HT-29 (cell line): ENCODE measurements at regions not wholly inside any gene's neighbourhood (a gene's known extent, or its start where the extent isn't known, plus 50 kb on each side); places are given as distances from the start of the nearest gene placed in this dataset.

Source experiments
- DNase-seq: peaks from one replicate; pipeline ENCODE4 v3.0.0-alpha.2; 2015; ENCODE audit warnings: low spot score

DNA sequence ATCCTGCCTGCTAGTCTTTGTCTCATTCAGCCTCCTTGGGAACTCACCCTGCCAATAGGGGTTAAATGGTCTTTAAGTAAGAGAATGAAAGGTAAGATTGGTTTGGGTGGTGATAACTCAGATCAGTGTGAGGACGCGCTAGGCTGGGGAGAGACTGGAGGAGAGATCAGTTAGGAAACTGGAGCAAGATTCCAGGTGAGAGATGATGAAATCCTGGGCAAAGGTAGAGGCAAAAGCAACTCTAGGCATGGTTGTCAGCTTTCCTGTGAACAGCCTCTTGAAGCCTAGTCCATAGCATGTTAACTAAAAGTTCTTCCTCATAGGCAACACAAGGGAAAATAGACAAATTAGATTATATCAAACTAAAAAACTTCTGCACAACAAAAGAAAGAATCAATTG lies 145.2 kb upstream of the ANKRD28 start:
- no peak for DNase-seq

DNA sequence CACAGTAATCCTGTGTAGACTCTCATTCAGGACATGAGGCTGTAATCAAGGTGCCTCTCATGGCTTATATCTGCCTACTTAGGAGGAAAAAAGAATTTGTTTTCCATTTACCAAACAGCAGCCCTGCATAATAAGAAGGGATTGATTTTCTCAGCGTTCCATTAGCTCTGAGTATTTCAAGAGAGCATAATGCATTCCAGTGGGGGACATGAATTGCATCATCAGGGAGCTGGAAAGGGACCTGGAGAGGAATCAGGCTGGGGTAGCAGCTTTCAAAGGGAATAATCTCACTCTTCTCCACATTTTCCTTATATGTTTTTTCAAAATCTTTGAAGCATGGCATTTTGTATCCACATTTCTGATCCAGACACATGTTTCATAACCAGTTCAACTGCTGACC lies 150.6 kb upstream of the ANKRD28 start:
- no peak for DNase-seq

- no peak for DNase-seq
Observed at GRCh38 chr3:15952543-15953175, 154.9 kb upstream of the ANKRD28 start.

GRCh38 chr3:15953841-15954240 lies 156.1 kb upstream of the ANKRD28 start:
- peak; percentile 6 for DNase-seq

GRCh38 chr3:15955968-15956367 lies 158.2 kb upstream of the ANKRD28 start:
- DNase-seq = no peak

GRCh38 chr3:15958692-15959433 lies 161.1 kb upstream of the ANKRD28 start:
- DNase-seq = no peak

- DNase-seq = no peak
Observed at GRCh38 chr3:15959434-15959811, 161.6 kb upstream of the ANKRD28 start.

GRCh38 chr3:15964605-15965442 lies 167.0 kb upstream of the ANKRD28 start:
- no peak for DNase-seq

DNA sequence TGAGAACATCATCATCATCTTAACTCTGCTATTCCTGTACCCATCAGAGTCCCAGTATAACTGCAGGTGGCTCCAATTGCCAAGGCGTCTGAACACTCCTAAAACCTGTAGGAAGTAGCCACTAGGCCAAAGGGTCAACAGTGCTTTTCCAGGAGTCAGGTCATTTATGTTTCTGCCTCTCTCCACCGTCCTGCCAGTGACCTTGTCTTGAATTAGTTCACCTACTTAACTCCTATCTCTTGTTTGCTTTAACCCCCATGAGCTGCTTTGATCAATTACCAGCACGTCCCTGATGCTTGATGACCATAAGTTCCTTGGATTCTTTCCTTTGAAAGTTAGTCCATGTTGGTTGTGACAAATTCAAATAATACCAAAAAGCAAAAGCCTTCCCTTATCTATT lies 169.8 kb upstream of the ANKRD28 start:
- no peak for DNase-seq

- DNase-seq = no peak
Observed at GRCh38 chr3:15969874-15970640, 172.3 kb upstream of the ANKRD28 start.

DNA sequence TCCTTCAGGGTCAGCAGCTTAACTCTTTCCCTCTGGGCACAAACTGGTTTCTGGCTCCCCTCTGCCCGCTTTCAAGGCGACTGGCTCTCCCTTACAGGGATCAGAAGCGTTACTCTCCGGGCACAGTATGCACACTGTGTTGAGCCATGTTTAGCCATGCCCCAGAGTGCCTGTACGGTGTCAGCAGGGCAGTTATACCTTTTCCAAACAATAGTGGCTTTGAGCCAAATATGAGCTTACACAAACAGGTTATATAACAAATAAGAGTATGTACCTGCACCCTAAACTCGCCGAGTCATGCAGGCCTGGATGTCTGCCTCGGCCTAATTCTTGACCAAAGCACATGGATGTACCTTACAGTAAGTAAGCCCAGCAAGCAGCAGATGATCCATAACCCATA lies 175.6 kb upstream of the ANKRD28 start:
- no peak for DNase-seq

DNA sequence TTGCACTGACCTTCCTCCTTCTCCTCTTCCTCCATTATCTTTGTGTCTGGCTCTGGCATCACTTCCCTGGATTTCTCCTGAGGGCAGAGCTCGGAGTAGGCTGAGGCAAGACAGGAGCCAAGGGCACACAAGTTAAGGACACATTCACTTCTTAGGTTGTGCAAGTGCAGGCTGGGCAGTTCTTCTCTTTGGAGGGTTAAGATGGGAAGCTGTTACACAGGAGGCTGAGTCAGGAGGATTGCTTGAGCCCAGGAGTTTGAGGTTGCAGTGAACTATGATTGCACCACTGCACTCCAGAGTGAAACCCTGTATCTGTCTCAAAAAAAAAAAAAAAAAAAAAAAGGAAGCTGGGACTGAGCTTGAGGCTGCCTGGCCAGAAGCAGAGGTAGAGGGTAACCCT lies 176.2 kb upstream of the ANKRD28 start:
- no peak for DNase-seq

DNA sequence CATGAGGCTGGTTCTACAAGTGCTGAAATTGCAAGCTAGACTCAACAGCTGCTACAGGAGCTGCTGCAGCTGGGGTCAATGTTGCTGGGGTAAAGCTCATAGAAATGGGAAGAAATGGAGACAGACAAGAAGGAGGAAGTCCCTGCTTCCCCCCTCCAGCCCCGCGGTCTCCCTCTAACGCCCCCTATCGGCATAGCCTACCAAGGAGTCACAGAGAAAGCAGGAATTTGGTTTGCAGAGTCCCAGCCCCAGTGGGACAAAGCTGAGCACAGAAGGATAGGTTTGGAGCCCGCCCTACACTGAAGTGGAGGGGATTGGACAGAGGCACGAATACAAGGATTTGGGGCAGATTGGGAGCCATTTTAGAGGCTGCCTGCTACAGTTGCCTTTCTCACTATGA lies 176.9 kb upstream of the ANKRD28 start:
- no peak for DNase-seq

GRCh38 chr3:15976524-15976923 lies 178.7 kb upstream of the ANKRD28 start:
- no peak for DNase-seq

DNA sequence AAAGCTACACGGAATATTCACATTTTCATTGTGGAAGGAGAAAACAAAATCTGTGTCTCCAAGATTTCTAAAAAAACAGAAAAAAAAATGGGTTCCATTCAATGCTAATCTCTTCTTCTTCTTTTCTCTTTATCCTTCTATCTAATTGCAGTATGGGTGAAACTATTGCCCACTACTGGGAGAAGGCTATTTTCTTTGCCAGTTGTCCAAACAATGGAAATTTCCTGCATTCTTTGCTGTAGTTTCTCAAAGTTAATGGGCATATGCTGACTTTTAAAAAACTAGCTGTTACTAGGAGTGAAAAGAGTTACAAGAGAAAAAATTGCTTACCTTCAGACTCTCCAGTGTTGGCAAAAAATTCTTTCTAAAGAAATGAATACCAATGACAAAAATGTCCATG lies 179.3 kb upstream of the ANKRD28 start:
- no peak for DNase-seq

DNA sequence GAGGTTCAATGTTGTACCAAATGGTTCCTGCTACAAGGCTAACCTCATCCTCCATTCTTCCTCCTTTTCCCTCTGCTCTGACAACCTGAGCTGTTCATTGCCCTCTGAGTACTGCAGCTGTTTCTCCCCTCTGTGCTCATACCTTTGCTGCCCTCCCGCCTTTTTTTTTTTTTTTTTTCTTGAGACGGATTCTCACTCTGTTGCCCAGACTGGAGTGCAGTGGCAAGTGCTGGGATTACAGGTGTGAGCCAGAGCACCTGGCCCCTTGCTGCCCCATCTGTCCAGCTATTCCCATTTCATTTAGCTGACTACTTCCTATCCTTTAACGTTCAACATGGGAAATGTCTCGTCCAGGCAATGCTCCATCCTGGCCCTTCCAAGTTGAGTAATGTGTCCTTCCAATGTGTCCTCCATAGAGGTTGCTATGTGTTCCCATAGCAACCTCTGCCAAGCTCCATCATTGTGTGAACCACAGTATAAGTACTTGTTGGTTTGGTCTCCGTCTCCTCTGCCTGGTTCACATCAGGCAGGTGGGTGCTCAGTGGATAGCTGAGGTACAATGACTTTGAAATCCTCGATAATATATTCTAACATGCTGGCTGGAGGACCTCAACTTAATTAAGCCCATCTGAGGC lies 179.9 kb upstream of the ANKRD28 start:
- no peak for DNase-seq

- no peak for DNase-seq
Observed at GRCh38 chr3:15978801-15979200, 181.0 kb upstream of the ANKRD28 start.

- no peak for DNase-seq
Observed at GRCh38 chr3:15979495-15979894, 181.7 kb upstream of the ANKRD28 start.

DNA sequence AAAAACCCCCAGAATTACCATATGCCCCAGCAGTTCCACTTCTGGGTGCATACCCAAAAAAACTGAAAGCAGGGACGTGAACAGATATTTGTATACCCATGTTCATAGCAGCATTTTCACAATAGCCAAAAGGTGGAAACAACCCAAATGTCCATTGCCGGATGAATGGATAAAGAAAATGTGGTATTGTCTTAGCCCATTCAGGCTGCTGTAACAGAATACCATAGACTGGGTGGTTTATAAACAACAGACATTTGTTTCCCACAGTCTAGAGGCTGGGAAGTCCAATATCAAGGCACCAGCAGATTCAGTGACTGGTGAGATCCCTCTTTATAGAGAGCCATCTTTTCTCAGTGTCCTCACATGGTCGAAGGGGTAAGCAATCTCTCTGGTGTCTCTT lies 182.1 kb upstream of the ANKRD28 start:
- no peak for DNase-seq

DNA sequence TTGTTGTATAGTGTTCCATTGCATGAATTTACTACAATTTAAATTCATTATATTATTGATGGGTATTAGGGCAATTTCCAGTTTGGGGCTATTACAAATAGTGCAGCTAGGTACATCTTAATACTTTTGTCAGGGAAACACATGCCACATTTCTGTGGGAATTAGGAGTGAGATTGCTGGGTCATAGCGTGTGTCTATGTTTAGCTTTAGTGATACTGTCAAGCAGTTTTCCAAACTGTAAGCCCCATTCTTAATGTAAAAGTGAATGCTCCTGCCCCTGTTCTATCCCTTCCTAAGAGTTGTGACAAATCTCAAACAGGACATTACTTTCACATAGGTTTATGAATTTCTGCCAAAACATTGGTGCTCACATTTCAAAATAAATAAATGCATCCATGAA lies 184.5 kb upstream of the ANKRD28 start:
- no peak for DNase-seq

GRCh38 chr3:15982667-15983196 lies 185.0 kb upstream of the ANKRD28 start:
- DNase-seq = no peak
